HG03108 (cell line): ENCODE measurements at regions not wholly inside any gene's neighbourhood (a gene's known extent, or its start where the extent isn't known, plus 50 kb on each side); places are given as distances from the start of the nearest gene placed in this dataset.
"Not testable (repeated sequence)": the region's sequence is repeated elsewhere in the genome, so short reads cannot be mapped to it uniquely, and the experiment has no call there.

Source experiments
- ATAC-seq: cut with Tn5 transposase; IDR thresholded peaks from one replicate; pipeline ENCODE4 v1.9.1; 2021; ENCODE audit warnings: moderate library complexity; ENCODE audit not compliant: unreplicated experiment

- ATAC-seq, result no peak
Measured at GRCh38 chr4:120316416-120316815, 249.8 kb upstream of the MAD2L1 start.

DNA sequence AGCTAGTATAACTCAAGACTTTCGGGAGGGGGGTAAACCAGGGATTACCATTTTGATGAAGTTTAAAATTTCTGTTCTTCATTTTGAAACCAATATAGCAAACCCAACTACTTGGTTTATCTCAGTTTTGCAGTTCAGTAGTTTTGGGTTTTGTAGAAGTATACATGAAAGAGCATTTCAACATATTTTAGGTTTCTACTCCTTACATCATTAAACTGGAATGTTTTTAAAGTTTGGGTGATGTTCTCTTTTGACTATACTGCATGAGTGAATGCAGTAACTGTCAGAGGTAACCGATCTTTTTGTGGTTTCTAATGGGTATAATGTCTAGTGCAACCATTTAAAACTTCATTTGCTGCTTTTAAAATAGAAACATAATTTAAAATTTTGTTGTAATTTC lies 248.3 kb upstream of the MAD2L1 start:
- no peak for ATAC-seq

DNA sequence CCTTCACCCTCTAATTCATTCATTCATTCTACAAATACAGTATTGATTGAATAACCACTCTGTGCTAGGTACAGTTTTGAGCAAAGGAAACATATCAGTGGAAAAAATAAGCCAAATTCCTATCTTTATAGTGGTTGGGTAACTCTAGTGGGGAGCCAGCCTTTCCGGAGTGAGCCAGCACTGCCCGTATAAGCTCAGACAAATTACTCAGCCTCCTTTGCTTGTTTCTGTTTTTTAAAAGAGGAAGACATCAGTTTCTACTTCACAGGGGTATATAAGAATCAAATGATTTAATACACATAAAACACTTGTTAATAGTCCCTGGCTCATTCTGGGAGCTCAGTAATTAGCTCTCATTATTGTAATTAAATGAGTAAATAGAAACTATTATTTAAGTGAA lies 238.2 kb upstream of the MAD2L1 start:
- no peak for ATAC-seq

DNA sequence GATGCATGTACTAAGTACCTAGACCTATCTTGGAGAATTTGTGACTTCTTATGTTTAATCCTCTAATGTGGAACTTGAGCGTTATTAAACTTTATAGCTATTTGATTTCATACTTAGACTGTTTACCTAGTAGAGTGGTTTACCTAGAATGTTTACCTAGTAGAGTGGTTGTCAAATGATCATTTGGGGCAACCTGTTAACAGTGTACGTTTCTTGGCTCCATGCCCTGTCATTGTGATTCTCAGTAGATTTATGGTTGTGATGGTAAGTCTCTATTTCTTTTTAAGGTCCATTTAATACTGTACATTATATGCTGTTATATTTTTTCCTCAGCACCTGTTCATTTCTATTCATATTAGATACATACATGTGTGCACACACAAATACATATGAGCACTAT lies 233.0 kb upstream of the MAD2L1 start:
- ATAC-seq, result no peak

GRCh38 chr4:120293341-120293740 lies 226.7 kb upstream of the MAD2L1 start:
- ATAC-seq, result no peak

GRCh38 chr4:120291541-120291940 lies 224.9 kb upstream of the MAD2L1 start:
- no peak for ATAC-seq

- ATAC-seq, result no peak
Measured at GRCh38 chr4:120290553-120290952, 223.9 kb upstream of the MAD2L1 start.

DNA sequence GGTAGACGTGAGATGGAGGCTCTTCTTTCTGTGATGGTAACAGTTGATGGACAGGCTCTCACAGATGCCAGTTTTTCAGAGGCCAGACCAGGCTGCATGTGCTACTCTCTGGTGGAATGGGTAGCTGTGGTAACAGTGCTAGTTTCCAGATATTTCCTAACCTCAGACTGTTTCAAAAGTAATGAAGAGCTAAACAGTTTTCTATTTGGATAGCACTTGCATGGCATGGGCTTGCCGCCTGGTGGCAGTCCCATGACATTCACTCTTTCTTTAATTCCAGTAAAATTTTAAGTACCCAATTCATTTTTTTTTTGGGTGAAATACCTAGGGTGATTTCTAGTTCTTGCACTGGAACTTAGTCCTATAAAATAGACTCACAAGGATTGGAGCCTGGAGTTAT lies 220.2 kb upstream of the MAD2L1 start:
- no peak for ATAC-seq

- no peak for ATAC-seq
Measured at GRCh38 chr4:120281581-120281980, 214.9 kb upstream of the MAD2L1 start.

DNA sequence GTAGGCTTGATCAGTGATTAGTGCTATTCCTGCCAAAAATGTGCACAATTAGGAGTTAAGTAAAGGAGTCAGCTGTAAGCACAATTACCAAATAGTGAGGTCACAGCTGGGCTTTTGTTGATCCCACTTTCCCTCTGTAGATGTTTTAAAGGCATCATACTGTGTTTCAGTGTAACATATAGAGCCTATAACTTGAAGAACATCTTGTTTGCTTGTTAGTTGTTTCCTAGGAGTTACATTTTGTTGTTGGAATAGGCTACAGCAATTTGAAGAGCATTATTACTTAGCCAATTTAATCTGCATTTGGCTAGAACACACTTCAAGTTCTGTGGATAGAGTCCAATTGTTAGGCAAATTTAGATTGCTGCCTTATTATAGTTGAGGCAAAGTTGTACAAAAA lies 210.7 kb upstream of the MAD2L1 start:
- no peak for ATAC-seq

GRCh38 chr4:120266602-120267001 lies 200.0 kb upstream of the MAD2L1 start:
- ATAC-seq, result no peak

GRCh38 chr4:120263618-120264017 lies 197.0 kb upstream of the MAD2L1 start:
- ATAC-seq, result no peak

- ATAC-seq, result no peak
Measured at GRCh38 chr4:120261117-120261516, 194.5 kb upstream of the MAD2L1 start.

GRCh38 chr4:120256112-120256775 lies 189.6 kb upstream of the MAD2L1 start:
- ATAC-seq, result not testable (repeated sequence)

- no peak for ATAC-seq
Measured at GRCh38 chr4:120238277-120238973, 171.8 kb upstream of the MAD2L1 start.

GRCh38 chr4:120236873-120237272 lies 170.2 kb upstream of the MAD2L1 start:
- no peak for ATAC-seq

GRCh38 chr4:120232050-120232449 lies 165.4 kb upstream of the MAD2L1 start:
- ATAC-seq, result no peak

GRCh38 chr4:120228086-120228485 lies 161.4 kb upstream of the MAD2L1 start:
- no peak for ATAC-seq

- ATAC-seq, result no peak
Measured at GRCh38 chr4:120227554-120227953, 160.9 kb upstream of the MAD2L1 start.

DNA sequence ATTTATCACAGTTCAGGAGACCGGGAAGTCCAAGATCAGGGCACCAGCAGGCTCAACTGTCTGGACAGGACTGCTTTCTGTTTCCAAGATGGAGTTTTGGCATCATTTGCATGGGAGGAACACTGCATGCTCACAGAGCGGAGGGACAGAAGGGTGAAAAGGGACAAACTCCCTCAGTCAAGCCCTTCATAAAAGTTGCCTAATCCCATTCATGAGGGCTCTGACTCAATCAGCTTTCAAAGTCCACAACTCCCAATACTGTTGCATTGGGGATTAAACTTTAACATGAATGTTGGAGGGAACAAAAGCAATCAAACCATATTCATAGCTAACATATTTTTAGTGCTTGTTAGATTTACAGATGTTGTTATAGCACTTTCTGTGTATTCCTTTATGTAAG lies 158.9 kb upstream of the MAD2L1 start:
- no peak for ATAC-seq

DNA sequence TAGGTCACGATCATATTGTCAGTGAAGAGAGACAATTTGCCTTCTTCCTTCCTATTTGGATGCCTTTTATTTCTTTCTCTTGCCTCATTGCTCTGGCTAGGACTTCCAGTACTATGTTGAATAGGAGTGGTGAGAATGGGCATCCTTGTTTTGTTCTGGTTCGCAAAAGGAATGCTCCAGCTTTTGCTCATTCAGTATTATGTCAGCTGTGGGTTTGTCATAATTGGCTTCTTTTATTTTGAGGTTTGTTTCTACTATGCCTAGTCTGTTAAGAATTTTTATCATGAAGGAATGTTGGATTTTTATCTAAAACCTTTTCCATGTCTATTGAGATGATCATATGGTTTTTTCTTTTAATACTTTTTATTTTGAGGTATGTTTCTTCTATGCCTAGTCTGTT lies 152.3 kb upstream of the MAD2L1 start:
- no peak for ATAC-seq

DNA sequence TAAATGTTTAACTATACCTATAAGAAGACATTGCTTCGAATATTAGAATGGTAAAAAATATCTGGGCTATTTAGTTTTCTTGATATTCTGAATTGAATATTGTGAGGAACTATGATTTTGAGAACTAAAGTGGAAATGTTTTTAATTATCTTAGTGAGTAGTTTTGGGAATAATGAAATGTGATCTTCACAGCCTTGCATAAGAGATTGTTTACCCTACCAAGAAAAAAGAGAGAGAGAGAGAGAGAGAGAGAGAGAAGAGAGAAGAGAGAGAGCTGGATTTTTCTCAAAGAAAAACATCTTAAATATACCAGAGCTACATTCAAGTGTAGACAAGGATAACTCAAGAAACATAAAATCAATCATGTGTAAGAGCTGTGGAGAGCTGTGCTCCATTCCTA lies 148.7 kb upstream of the MAD2L1 start:
- ATAC-seq, result no peak
